ENCODE measurements at regions not wholly inside any gene's neighbourhood (a gene's known extent, or its start where the extent isn't known, plus 50 kb on each side); places are given as distances from the start of the nearest gene placed in this dataset.

DNA sequence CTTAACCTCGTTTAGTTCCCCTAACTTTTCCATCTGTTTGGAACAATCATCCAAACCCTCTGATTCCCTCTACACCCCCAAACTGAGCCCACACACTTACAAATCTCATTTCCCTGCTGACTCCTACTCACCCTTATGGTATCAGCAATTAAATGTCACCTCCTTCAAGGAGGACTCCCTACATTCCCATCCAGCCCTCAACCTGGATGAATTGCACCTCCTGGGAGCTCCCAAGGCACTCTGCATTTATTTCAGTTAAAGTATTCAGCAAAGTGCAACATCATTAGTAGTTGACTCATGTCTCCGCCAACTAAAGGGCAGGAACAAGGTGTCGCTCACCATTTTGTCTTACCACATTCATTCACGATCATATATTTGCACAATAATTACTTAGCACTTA lies 353.5 kb downstream of the TMEM114 start:
- no peaks in the 10 kb centered on the region for H3K36me3 ChIP-seq (ENCODE audit: insufficient read depth, low read length)
- no peaks in the 10 kb centered on the region for H3K27me3 ChIP-seq (ENCODE audit: insufficient read depth, low read length)
- H2AFZ ChIP-seq (ENCODE audit: low read depth, low read length): no peak overlapping the region
- H3K4me3 ChIP-seq (ENCODE audit: low read length): no peak overlapping the region
- H3K9me3 ChIP-seq (ENCODE audit: low read length): no peaks in the 10 kb centered on the region
- H3K4me1 ChIP-seq (ENCODE audit: insufficient read depth, low read length): no peaks in the 10 kb centered on the region

DNA sequence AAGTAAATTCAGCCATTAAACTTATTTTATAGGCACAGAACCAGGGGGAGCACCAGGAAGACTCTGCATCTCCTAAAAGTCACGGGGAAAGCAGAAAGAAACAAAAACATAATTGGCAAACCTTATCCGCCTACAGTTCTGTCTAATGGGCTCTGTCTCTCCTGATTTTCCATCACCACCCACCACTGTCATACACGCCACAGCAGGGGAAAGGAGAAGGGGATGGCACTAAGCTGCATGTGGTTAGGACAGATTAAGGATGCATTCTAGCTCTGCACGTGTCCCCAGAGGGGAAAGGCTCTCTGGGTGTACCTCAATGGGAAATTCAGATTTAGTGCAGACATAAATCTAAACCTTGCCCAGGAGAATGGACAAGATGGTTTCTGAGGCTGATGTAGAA lies 359.8 kb downstream of the TMEM114 start:
- H3K4me3 ChIP-seq (ENCODE audit: low read length): no peak overlapping the region
- H3K36me3 ChIP-seq (ENCODE audit: insufficient read depth, low read length): no peaks in the 10 kb centered on the region
- H3K4me1 ChIP-seq (ENCODE audit: insufficient read depth, low read length): no peaks in the 10 kb centered on the region
- H3K27me3 ChIP-seq (ENCODE audit: insufficient read depth, low read length): no peaks in the 10 kb centered on the region
- H2AFZ ChIP-seq (ENCODE audit: low read depth, low read length): no peak overlapping the region
- no peaks in the 10 kb centered on the region for H3K9me3 ChIP-seq (ENCODE audit: low read length)

DNA sequence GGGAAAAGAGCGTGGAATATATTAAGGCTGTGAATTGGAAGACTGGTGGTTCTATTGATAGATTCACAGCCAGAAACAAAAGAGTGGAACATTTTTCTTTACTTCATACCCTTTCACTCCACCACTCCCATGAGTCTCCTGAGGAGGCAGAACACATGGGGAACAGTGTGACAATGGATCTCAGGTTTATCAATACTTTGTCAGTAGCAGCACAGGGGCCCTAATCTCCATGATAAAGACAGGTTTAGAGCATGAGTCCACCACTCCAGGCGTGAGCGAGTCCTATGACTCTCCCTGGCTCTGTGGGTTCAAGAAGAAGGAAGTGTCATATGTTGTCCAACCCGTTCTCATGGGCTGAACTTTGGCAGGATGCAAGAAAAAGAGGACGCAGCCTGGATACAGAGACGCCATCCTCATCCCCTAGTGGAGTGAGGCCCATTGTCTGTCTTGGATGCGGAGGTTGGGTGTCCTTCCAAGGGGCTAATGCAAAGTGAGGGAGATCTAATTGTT lies 361.2 kb downstream of the TMEM114 start:
- Histone ChIP-seq H3K36me3 (ENCODE audit: insufficient read depth, low read length) (no peaks in the 10 kb centered on the region), H3K4me1 (ENCODE audit: insufficient read depth, low read length) (no peaks in the 10 kb centered on the region), H2AFZ (ENCODE audit: low read depth, low read length) (no peak overlapping the region), H3K9me3 (ENCODE audit: low read length) (no peaks in the 10 kb centered on the region), H3K27me3 (ENCODE audit: insufficient read depth, low read length) (no peaks in the 10 kb centered on the region), H3K4me3 (ENCODE audit: low read length) (no peak overlapping the region)

DNA sequence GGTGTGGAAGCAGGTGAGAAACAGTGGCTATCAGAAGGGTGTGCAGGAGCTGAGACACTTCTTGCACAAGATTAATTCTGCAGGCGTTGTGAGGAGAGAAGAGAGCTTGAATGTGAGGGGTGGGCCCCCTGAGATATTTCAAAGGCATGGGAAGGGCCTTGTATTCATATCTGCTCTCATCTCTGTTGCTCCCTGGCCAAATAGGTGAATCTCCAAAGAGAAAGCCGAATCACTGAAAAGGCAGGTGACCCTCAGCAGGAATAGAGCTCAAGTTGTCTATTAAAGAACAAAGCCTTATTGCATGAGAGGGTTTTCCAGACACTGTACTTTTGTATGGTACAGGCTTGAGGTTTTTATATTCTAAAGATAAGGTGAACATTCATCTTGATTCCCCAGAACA lies 373.1 kb downstream of the TMEM114 start:
- Histone ChIP-seq H3K9me3 (ENCODE audit: low read length) (no peaks in the 10 kb centered on the region), H3K36me3 (ENCODE audit: insufficient read depth, low read length) (no peaks in the 10 kb centered on the region), H3K4me1 (ENCODE audit: insufficient read depth, low read length) (no peaks in the 10 kb centered on the region), H3K27me3 (ENCODE audit: insufficient read depth, low read length) (no peaks in the 10 kb centered on the region), H3K4me3 (ENCODE audit: low read length) (no peak overlapping the region), H2AFZ (ENCODE audit: low read depth, low read length) (no peak overlapping the region)

DNA sequence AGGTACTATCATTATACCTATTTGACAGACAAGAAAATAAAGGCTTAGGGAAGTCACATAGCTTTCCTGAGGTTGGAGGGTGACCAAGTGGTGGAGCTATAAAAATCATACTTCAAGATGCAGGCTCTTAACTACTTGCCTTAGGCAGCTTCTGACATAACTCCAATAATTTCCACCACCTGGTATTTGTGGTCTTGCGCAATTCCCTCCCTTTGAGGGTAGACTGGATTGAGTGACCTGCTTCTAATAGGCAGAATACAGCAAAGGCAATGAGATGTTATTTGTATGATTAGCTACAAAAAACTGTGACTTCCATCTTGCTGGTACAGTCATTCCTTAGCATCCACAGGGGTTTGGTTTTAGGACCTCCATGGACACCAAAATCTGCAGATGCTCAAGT lies 385.5 kb downstream of the TMEM114 start:
- no peak overlapping the region for H3K4me3 ChIP-seq (ENCODE audit: low read length)
- H2AFZ ChIP-seq (ENCODE audit: low read depth, low read length): no peak overlapping the region
- no peaks in the 10 kb centered on the region for H3K27me3 ChIP-seq (ENCODE audit: insufficient read depth, low read length)
- H3K4me1 ChIP-seq (ENCODE audit: insufficient read depth, low read length): no peaks in the 10 kb centered on the region
- H3K36me3 ChIP-seq (ENCODE audit: insufficient read depth, low read length): no peaks in the 10 kb centered on the region
- H3K9me3 ChIP-seq (ENCODE audit: low read length): no peaks in the 10 kb centered on the region

DNA sequence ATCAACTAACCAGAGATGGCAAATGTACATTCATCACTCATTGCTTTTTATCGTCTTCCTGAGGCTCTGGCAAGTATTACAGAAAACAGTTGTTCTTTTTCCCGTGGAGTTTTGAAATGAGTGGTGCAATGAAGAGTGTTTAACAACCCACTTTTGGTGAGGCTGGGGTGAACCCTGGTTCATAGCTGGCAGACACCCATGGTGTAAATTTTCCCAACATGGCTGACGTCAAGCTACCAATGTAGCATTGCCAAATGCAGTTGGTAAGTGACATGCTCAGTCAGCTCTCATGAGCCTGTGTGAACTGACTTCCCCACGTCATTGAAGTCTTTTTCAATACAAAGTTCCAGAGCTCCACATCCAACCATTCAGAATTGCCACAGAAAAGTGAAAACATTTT lies 386.2 kb downstream of the TMEM114 start:
- H2AFZ ChIP-seq (ENCODE audit: low read depth, low read length): no peak overlapping the region

DNA sequence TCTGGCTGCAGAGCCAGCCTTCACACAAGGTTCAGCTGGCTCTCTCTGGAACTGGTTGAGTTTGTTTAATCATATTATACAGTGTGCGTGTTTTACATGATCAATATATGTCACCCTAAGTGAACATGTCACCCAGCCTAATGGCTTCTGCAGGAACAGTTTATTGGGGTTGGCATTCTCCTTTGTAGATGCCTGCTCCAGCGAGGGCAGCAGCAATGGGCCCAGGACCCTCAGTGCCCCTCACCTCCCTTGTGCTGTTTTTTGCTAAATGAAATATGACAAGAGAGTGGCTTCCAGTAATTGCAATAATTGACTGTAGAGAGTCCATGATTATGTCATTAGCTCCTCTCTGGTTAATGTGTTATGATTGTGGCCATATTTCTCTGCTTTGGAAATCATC lies 387.2 kb downstream of the TMEM114 start:
- Histone ChIP-seq H3K4me3 (ENCODE audit: low read length) (no peak overlapping the region), H3K9me3 (ENCODE audit: low read length) (no peaks in the 10 kb centered on the region), H3K27me3 (ENCODE audit: insufficient read depth, low read length) (no peaks in the 10 kb centered on the region)

More for the DNA sequence above, 386.2 kb downstream of the TMEM114 start:
- H3K4me1 ChIP-seq (ENCODE audit: insufficient read depth, low read length): no peaks in the 10 kb centered on the region
- H3K36me3 ChIP-seq (ENCODE audit: insufficient read depth, low read length): no peaks in the 10 kb centered on the region
- H3K9me3 ChIP-seq (ENCODE audit: low read length): no peaks in the 10 kb centered on the region
- no peak overlapping the region for H3K4me3 ChIP-seq (ENCODE audit: low read length)
- no peaks in the 10 kb centered on the region for H3K27me3 ChIP-seq (ENCODE audit: insufficient read depth, low read length)

DNA sequence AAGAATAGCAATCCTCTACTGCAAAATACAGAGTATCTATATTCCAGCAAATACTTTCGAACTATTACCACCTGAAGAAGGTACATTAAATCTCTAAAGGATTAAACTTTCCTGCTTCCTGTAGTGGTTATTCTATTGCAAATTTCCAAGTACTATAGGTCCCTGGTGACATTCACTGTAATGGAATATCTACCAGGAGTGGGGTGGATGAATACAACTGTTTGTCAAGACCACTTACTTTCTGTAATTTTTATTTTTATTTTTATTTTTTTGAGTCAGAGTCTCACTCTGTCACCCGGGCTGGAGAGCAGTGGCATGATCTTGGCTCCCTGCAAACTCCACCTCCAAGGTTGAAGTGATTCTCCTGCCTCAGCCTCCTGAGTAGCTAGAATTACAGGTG lies 389.5 kb downstream of the TMEM114 start:
- no peaks in the 10 kb centered on the region for H3K36me3 ChIP-seq (ENCODE audit: insufficient read depth, low read length)

More for the DNA sequence above, 387.2 kb downstream of the TMEM114 start:
- Histone ChIP-seq H2AFZ (ENCODE audit: low read depth, low read length) (no peak overlapping the region), H3K4me1 (ENCODE audit: insufficient read depth, low read length) (no peaks in the 10 kb centered on the region), H3K36me3 (ENCODE audit: insufficient read depth, low read length) (no peaks in the 10 kb centered on the region)

DNA sequence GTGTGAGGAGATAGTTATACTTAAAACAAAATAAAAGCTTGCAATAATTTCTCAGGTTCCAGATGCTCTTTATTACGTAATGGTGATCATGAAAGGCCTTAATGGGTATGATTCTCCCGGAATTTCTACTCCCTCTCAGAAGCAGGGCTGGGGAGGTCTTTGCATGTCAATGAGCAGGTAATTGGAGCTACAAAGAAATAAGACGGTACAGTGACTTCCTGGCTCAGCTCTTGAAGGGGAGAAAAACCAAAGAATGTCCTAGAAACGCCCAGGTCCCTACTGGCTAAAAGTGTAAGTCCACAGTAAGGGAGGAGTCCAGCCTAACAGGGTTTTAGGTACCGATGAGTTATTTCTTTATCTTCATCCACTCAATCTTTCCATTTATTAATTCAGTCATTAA lies 390.9 kb downstream of the TMEM114 start:
- H3K4me3 ChIP-seq (ENCODE audit: low read length): no peak overlapping the region

More for the DNA sequence above, 389.5 kb downstream of the TMEM114 start:
- no peak overlapping the region for H3K4me3 ChIP-seq (ENCODE audit: low read length)
- no peaks in the 10 kb centered on the region for H3K27me3 ChIP-seq (ENCODE audit: insufficient read depth, low read length)
- no peaks in the 10 kb centered on the region for H3K9me3 ChIP-seq (ENCODE audit: low read length)
- no peak overlapping the region for H2AFZ ChIP-seq (ENCODE audit: low read depth, low read length)
- no peaks in the 10 kb centered on the region for H3K4me1 ChIP-seq (ENCODE audit: insufficient read depth, low read length)

DNA sequence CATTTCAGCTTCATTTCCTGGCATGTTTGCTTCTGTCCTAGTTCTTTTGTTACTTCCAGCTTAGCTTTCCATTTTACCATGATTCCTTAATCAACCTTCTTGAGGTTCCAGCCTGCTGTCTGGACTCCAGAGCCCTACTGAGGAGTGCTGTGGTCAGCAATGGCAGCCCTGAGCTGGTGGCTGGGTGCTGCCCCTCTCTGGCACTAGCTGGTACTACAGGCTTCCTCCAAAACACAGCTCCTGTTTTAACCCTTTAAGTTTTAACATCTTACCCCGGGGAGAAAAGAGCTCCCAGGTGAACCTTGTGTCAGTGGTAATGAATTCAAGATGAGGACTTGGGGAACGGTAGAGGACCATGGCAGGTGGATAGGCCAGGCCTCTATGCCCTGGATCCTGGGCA lies 395.5 kb downstream of the TMEM114 start:
- no peak overlapping the region for H3K4me3 ChIP-seq (ENCODE audit: low read length)
- no peaks in the 10 kb centered on the region for H3K9me3 ChIP-seq (ENCODE audit: low read length)
- no peaks in the 10 kb centered on the region for H3K36me3 ChIP-seq (ENCODE audit: insufficient read depth, low read length)
- no peaks in the 10 kb centered on the region for H3K4me1 ChIP-seq (ENCODE audit: insufficient read depth, low read length)
- H3K27me3 ChIP-seq (ENCODE audit: insufficient read depth, low read length): no peaks in the 10 kb centered on the region
- H2AFZ ChIP-seq (ENCODE audit: low read depth, low read length): no peak overlapping the region

More for the DNA sequence above, 390.9 kb downstream of the TMEM114 start:
- H3K9me3 ChIP-seq (ENCODE audit: low read length): no peaks in the 10 kb centered on the region
- no peak overlapping the region for H2AFZ ChIP-seq (ENCODE audit: low read depth, low read length)
- H3K27me3 ChIP-seq (ENCODE audit: insufficient read depth, low read length): no peaks in the 10 kb centered on the region
- no peaks in the 10 kb centered on the region for H3K4me1 ChIP-seq (ENCODE audit: insufficient read depth, low read length)
- H3K36me3 ChIP-seq (ENCODE audit: insufficient read depth, low read length): no peaks in the 10 kb centered on the region

DNA sequence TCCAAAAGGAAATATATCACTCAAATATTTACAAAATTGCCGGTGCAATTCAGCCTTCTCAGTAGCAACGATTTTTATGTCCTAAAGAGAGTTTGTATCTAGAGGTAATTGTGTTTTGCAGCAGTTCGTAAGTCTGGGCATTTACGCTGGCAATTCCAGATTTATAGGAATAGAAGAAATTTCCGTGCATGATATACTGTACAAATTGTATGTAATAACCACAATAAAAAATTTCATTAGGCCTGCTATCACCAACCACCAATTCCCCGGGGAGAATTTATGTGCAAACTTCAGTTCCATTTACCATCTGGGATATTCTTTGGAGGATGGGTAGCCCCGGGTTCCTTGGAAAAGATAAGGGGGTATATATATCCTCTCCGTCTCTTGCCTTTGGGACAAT lies 401.5 kb downstream of the TMEM114 start:
- no peak overlapping the region for H2AFZ ChIP-seq (ENCODE audit: low read depth, low read length)
- H3K27me3 ChIP-seq (ENCODE audit: insufficient read depth, low read length): no peaks in the 10 kb centered on the region
- no peaks in the 10 kb centered on the region for H3K9me3 ChIP-seq (ENCODE audit: low read length)
- no peaks in the 10 kb centered on the region for H3K36me3 ChIP-seq (ENCODE audit: insufficient read depth, low read length)
- no peak overlapping the region for H3K4me3 ChIP-seq (ENCODE audit: low read length)
- H3K4me1 ChIP-seq (ENCODE audit: insufficient read depth, low read length): no peaks in the 10 kb centered on the region

DNA sequence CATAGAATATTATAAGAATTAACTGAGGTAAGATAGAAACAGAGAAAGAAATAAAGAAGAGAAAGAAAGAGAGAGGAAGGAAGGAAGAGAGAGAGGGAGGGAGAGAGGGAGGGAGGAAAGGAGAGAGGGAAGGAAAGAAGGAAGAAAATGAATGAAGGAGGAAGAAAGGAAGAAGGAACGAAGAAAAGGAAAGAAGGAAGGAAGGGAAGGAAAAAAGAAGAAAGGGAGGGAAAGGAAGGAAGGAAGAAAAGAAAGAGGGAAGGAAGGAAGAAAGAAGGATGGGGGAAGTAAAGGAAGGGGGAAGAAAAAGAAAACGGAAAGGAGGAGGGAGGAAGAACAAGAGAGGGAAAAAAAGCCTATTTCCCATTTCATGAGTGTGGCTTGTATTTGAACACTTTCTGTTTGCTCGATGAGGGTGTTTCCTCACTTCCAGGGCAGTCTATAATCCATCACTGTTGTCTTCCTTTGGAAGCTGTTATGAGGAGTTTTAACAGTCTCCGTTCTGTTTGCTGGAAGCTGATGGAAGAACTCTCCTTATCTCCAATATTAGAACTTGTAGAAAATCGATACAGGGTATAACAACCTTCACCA lies 402.4 kb downstream of the TMEM114 start:
- no peaks in the 10 kb centered on the region for H3K4me1 ChIP-seq (ENCODE audit: insufficient read depth, low read length)
- no peaks in the 10 kb centered on the region for H3K9me3 ChIP-seq (ENCODE audit: low read length)
- no peaks in the 10 kb centered on the region for H3K36me3 ChIP-seq (ENCODE audit: insufficient read depth, low read length)
- H2AFZ ChIP-seq (ENCODE audit: low read depth, low read length): no peak overlapping the region
- no peak overlapping the region for H3K4me3 ChIP-seq (ENCODE audit: low read length)
- no peaks in the 10 kb centered on the region for H3K27me3 ChIP-seq (ENCODE audit: insufficient read depth, low read length)

DNA sequence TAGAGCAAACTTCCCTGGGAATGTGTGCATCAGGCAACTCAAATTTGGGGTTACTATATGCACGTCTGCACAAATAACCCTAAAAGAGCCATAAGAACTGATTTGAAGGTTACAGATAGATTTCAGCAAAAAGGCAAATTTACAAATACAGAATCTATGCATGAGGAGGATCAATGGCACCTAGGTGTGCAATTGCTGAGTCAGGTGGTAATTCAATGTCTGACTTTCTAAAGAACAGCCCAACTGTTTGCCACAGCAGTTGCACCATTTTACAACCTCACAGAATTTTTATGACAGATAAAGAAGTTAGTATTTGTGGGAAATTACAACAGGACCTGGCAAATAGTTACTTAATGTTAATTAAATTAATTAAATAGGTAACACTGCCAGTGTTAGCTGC lies 405.5 kb downstream of the TMEM114 start:
- Histone ChIP-seq H3K4me3 (ENCODE audit: low read length) (no peak overlapping the region), H3K9me3 (ENCODE audit: low read length) (no peaks in the 10 kb centered on the region), H2AFZ (ENCODE audit: low read depth, low read length) (no peak overlapping the region), H3K4me1 (ENCODE audit: insufficient read depth, low read length) (no peaks in the 10 kb centered on the region), H3K36me3 (ENCODE audit: insufficient read depth, low read length) (no peaks in the 10 kb centered on the region), H3K27me3 (ENCODE audit: insufficient read depth, low read length) (no peaks in the 10 kb centered on the region)

Measured in neuron (in vitro differentiated cells).